HFFc6 (cell line): ENCODE measurements at regions not wholly inside any gene's neighbourhood (a gene's known extent, or its start where the extent isn't known, plus 50 kb on each side); places are given as distances from the start of the nearest gene placed in this dataset.

Experiments
- DNase-seq: peaks from one replicate; pipeline ENCODE4 v3.0.0-alpha.2; 2018
- H3K27ac Mint-ChIP-seq: 2 replicates; pipeline ENCODE4 v1.8.0; 2020; ENCODE audit warnings: mild to moderate bottlenecking, mixed read lengths
- H3K27me3 Mint-ChIP-seq: 2 replicates; pipeline ENCODE4 v1.8.0; 2021; ENCODE audit warnings: mild to moderate bottlenecking, moderate library complexity, mixed read lengths; ENCODE audit not compliant: insufficient read depth
- H3K36me3 Mint-ChIP-seq: 2 replicates; pipeline ENCODE4 v1.8.0; 2021; ENCODE audit warnings: low read depth, mixed read lengths
- H3K4me1 Mint-ChIP-seq: 2 replicates; pipeline ENCODE4 v1.8.0; 2020; ENCODE audit warnings: low read depth, mixed read lengths
- H3K4me3 Mint-ChIP-seq: 2 replicates; pipeline ENCODE4 v1.8.0; 2020; ENCODE audit warnings: mild to moderate bottlenecking, moderate library complexity, mixed read lengths
- H3K9me3 Mint-ChIP-seq: 2 replicates; pipeline ENCODE4 v1.8.0; 2020; ENCODE audit warnings: mild to moderate bottlenecking, mixed read lengths
- CTCF ChIP-seq: fragments of 200-600 bp; sonication (generic); IDR thresholded peaks from 2 replicates; pipeline ENCODE4 v1.5.0; 2021; ENCODE audit warnings: antibody characterized with exemption, mild to moderate bottlenecking

GRCh38 chr11:57095417-57095816, 86.3 kb upstream of the LRRC55 start:
- Mint-ChIP-seq H3K36me3 (no peaks in the 10 kb centered on the region), H3K27me3 (peaks cover 10% of the 10 kb centered on the region), H3K27ac (no peak overlapping the region), H3K4me1 (peaks cover 8% of the 10 kb centered on the region; the same call in 1 of the 2 replicates), H3K9me3 (no peaks in the 10 kb centered on the region), H3K4me3 (no peak overlapping the region)
- TF ChIP-seq CTCF, result no peak
- no peak for DNase-seq

GRCh38 chr11:57095896-57096295, 85.9 kb upstream of the LRRC55 start:
- H3K9me3 Mint-ChIP-seq, result no peaks in the 10 kb centered on the region

GRCh38 chr11:57097149-57097548, 84.6 kb upstream of the LRRC55 start:
- Mint-ChIP-seq H3K4me1 (peaks cover 8% of the 10 kb centered on the region; the same call in 1 of the 2 replicates), H3K36me3 (no peaks in the 10 kb centered on the region), H3K27ac (no peak overlapping the region), H3K4me3 (no peak overlapping the region), H3K27me3 (peaks cover 14% of the 10 kb centered on the region), H3K9me3 (no peaks in the 10 kb centered on the region)
- no peak for DNase-seq
- no peak for TF ChIP-seq CTCF

More at GRCh38 chr11:57095896-57096295, 85.9 kb upstream of the LRRC55 start:
- H3K4me3 Mint-ChIP-seq, result no peak overlapping the region
- DNase-seq, result no peak
- H3K4me1 Mint-ChIP-seq, result peaks cover 8% of the 10 kb centered on the region; the same call in 1 of the 2 replicates
- no peak overlapping the region for H3K27ac Mint-ChIP-seq
- peaks cover 10% of the 10 kb centered on the region for H3K27me3 Mint-ChIP-seq
- TF ChIP-seq CTCF, result no peak
- H3K36me3 Mint-ChIP-seq, result no peaks in the 10 kb centered on the region

GRCh38 chr11:57098191-57098590, 83.6 kb upstream of the LRRC55 start:
- Mint-ChIP-seq H3K4me3 (no peak overlapping the region), H3K4me1 (peaks cover 8% of the 10 kb centered on the region; the same call in 1 of the 2 replicates), H3K9me3 (no peaks in the 10 kb centered on the region), H3K27me3 (peaks cover 12% of the 10 kb centered on the region), H3K36me3 (no peaks in the 10 kb centered on the region), H3K27ac (no peak overlapping the region)
- TF ChIP-seq CTCF, result no peak
- no peak for DNase-seq

- no peak for TF ChIP-seq CTCF
- Mint-ChIP-seq H3K27me3 (peaks cover 15% of the 10 kb centered on the region), H3K27ac (no peak overlapping the region), H3K4me3 (no peak overlapping the region), H3K9me3 (no peaks in the 10 kb centered on the region), H3K36me3 (no peaks in the 10 kb centered on the region), H3K4me1 (no peaks in the 10 kb centered on the region)
- no peak for DNase-seq
These were observed 81.0 kb upstream of the LRRC55 start for GRCh38 chr11:57100638-57101331.
